Transverse colon (tissue), 4 donors: ENCODE measurements at regions not wholly inside any gene's neighbourhood (a gene's known extent, or its start where the extent isn't known, plus 50 kb on each side); places are given as distances from the start of the nearest gene placed in this dataset.

Source experiments
- DNase-seq: peaks from one replicate; pipeline ENCODE4 v3.0.0-alpha.2; 2019
- H3K27ac ChIP-seq, 4 donors: fragments of 200-600 bp; sonication (generic); 2 replicates each; pipeline ENCODE4 v1.5.1; 2016 to 2018; ENCODE audit warnings: inconsistent platforms in 4 of 4
- H3K27me3 ChIP-seq: fragments of 200-600 bp; sonication (generic); 2 replicates; pipeline ENCODE4 v1.5.1; 2017; ENCODE audit warnings: inconsistent platforms
- H3K36me3 ChIP-seq, 4 donors: fragments of 200-600 bp; sonication (generic); 2 replicates each; pipeline ENCODE4 v1.5.1; 2017 to 2019; ENCODE audit warnings: inconsistent platforms in 4 of 4
- H3K4me1 ChIP-seq, 4 donors: fragments of 200-600 bp; sonication (generic); 2 replicates each; pipeline ENCODE4 v1.5.1; 2017 to 2020; ENCODE audit warnings: inconsistent platforms in 4 of 4
- H3K4me3 ChIP-seq, 4 donors: fragments of 200-600 bp; sonication (generic); 1 replicate in 1 of 4; 2 replicates in 3 of 4; pipeline versions ENCODE4 v1.5.1 to v1.6.1; 2017 to 2019; ENCODE audit warnings: inconsistent platforms in 4 of 4
- H3K9me3 ChIP-seq, 2 donors: fragments of 200-600 bp; sonication (generic); 2 replicates each; pipeline ENCODE4 v1.5.1; 2017 to 2019; ENCODE audit warnings: inconsistent platforms in 2 of 2
- EP300 ChIP-seq: sonication (generic); formaldehyde crosslinking; IDR thresholded peaks from one replicate; pipeline ENCODE4 v1.6.1; 2017; ENCODE audit warnings: antibody characterized with exemption, low read depth
- POLR2A ChIP-seq: fragments of 450-650 bp; IDR thresholded peaks from one replicate; pipeline ENCODE4 v1.6.1; 2016; ENCODE audit warnings: antibody characterized with exemption, mild to moderate bottlenecking, moderate library complexity
- POLR2AphosphoS5 ChIP-seq, 3 donors: sonication (generic); formaldehyde crosslinking; IDR thresholded peaks; one replicate each; pipeline ENCODE4 v1.6.1; 2016; ENCODE audit warnings: antibody characterized with exemption in 3 of 3
- WGBS, 2 donors: methylation state at CpG; one replicate each; pipeline ENCODE4 v1.1.5; 2018; ENCODE audit warnings: low coverage in 1 of 2; 5-methylcytosine and 5-hydroxymethylcytosine counted together
- in situ Hi-C, 4 donors: fragments of 200-750 bp; cut with MboI; loops; one replicate each; pipeline versions ENCODE4 v1.15.0 to v1.15.1; 2017; ENCODE audit warnings: low sequenced_read_pairs in 3 of 4, low pct_ligation_motif_present in 1 of 4, low pct_unique_long_range_greater_than_20kb in 1 of 4
- intact Hi-C: fragments of 100-400 bp; cut with DNase I; formaldehyde crosslinking; loops from one replicate; pipeline ENCODE4 v1.15.1; 2023; ENCODE audit warnings: low total_unique reads
- TF ChIP-seq, protein P1 (sequence below), 5 experiments: fragments of 200-600 bp in 3 of 5; fragments of 450-650 bp in 2 of 5; sonication (generic) in 3 of 5; IDR thresholded peaks; 1 replicate in 2 of 5; 2 replicates in 3 of 5; pipeline ENCODE4 v1.5.1; 2016 to 2017; ENCODE audit warnings: antibody characterized with exemption in 5 of 5, inconsistent platforms in 3 of 5, mild to moderate bottlenecking in 2 of 5, moderate library complexity in 1 of 5

GRCh38 chr12:18849080-18849479, 111.2 kb downstream of the CAPZA3 start:
- no peak for DNase-seq
- Histone ChIP-seq H3K4me3 (no peak overlapping the region), H3K36me3 (no peaks in the 10 kb centered on the region), H3K9me3 (no peaks in the 10 kb centered on the region), H3K27me3 (no peaks in the 10 kb centered on the region), H3K27ac (no peak overlapping the region), H3K4me1 (no peaks in the 10 kb centered on the region)
- in situ Hi-C loops = no loop called here
- intact Hi-C loops = no loop called here
- TF ChIP-seq POLR2AphosphoS5 (IDR thresholded peaks at IDR 0.05) (no peak), EP300 (no peak), POLR2A (no peak)
- TF ChIP-seq, protein P1, sequence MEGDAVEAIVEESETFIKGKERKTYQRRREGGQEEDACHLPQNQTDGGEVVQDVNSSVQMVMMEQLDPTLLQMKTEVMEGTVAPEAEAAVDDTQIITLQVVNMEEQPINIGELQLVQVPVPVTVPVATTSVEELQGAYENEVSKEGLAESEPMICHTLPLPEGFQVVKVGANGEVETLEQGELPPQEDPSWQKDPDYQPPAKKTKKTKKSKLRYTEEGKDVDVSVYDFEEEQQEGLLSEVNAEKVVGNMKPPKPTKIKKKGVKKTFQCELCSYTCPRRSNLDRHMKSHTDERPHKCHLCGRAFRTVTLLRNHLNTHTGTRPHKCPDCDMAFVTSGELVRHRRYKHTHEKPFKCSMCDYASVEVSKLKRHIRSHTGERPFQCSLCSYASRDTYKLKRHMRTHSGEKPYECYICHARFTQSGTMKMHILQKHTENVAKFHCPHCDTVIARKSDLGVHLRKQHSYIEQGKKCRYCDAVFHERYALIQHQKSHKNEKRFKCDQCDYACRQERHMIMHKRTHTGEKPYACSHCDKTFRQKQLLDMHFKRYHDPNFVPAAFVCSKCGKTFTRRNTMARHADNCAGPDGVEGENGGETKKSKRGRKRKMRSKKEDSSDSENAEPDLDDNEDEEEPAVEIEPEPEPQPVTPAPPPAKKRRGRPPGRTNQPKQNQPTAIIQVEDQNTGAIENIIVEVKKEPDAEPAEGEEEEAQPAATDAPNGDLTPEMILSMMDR (IDR thresholded peaks at IDR 0.05) = no peak
- WGBS, 2 donors = 84 to 97% methylated on average over 3 to 4 of the region's 4 CpGs

DNA sequence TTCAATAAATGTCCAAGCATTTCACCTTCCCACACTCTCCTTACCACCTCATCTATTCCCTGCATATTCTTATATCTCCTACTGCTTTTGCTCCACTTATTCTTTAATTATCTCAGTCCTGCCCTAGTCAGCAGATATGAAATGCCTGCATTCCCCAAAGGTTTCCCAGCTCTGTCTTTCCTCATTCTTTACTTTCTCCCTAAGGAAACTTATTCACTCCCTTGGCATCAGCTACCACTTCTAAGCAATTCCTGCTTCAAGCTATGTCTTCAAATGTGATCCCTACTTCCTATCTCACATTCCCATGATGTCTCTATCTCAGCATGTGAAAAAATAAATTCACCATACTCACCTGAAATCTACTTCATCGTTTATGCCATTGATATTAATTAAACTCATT, 111.8 kb downstream of the CAPZA3 start:
- no peak overlapping the region for H3K4me3 ChIP-seq

DNA sequence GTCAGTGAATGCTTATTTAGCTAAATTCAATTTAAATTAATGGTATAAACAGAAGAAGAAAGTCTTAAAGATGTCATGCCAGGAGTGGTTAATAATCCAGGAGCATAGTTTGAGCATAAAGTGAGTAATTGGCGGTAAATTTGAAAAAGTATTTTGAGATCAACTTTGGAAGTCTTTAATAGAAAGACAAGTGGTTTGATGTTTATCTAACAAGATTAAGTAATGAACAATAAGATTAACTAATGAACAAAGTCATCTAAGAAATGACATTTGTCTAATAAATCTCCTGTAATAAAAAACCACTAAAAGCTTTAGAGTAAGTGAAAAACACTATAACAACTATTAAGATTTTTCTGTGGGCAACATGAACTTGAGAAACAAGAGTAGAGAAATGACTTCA, 112.8 kb downstream of the CAPZA3 start:
- intact Hi-C loops (no loop called here), in situ Hi-C loops (loop anchor here in 3 of 4 donors (10.0 to 25.0 kb wide), 2 partner anchors 337 to 344 kb away; no protein-coding TSS in a partner anchor)
- Histone ChIP-seq H3K27me3 (no peaks in the 10 kb centered on the region), H3K4me3 (no peak overlapping the region), H3K27ac (no peak overlapping the region), H3K36me3 (no peaks in the 10 kb centered on the region), H3K9me3 (no peaks in the 10 kb centered on the region), H3K4me1 (no peaks in the 10 kb centered on the region)
- TF ChIP-seq, protein P1 (IDR thresholded peaks at IDR 0.05) = no peak
- TF ChIP-seq EP300 (no peak), POLR2AphosphoS5 (IDR thresholded peaks at IDR 0.05) (no peak), POLR2A (no peak)
- 57 to 90% methylated on average over 1 of the region's 1 CpG for WGBS, 2 donors
- DNase-seq = no peak

More for the DNA sequence above, 111.8 kb downstream of the CAPZA3 start:
- in situ Hi-C loops (loop anchor here in 3 of 4 donors (10.0 to 25.0 kb wide), 2 partner anchors 338 to 345 kb away; no protein-coding TSS in a partner anchor), intact Hi-C loops (no loop called here)
- no peaks in the 10 kb centered on the region for H3K9me3 ChIP-seq
- no peaks in the 10 kb centered on the region for H3K4me1 ChIP-seq
- TF ChIP-seq EP300 (no peak), POLR2AphosphoS5 (IDR thresholded peaks at IDR 0.05) (no peak), POLR2A (no peak)
- TF ChIP-seq, protein P1 (IDR thresholded peaks at IDR 0.05) = no peak
- H3K36me3 ChIP-seq = no peaks in the 10 kb centered on the region
- 74 to 83% methylated on average over 1 of the region's 1 CpG for WGBS, 2 donors
- no peak overlapping the region for H3K27ac ChIP-seq
- H3K27me3 ChIP-seq = no peaks in the 10 kb centered on the region
- DNase-seq = no peak

DNA sequence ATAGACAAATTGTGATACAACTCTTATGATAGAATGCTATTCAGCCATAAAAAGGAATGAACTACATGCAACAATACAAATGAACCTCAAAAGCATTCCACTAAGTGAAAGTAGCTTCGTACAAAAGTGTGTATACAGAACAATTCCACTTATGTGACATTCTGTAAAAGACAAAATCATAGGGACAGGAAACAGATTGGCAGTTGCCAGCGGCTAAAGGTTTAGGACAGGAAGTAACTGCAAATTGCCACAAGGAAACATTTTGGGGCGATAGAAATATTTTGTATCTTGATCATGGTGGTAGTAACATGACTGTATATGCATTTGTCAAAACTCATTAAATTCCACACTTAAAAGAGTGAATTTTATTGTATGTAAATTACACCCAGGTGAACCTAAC, 113.4 kb downstream of the CAPZA3 start:
- Histone ChIP-seq H3K36me3 (no peaks in the 10 kb centered on the region), H3K27me3 (no peaks in the 10 kb centered on the region), H3K27ac (no peak overlapping the region), H3K4me1 (no peaks in the 10 kb centered on the region), H3K4me3 (no peak overlapping the region), H3K9me3 (no peaks in the 10 kb centered on the region)
- TF ChIP-seq, protein P1 (IDR thresholded peaks at IDR 0.05) = no peak
- TF ChIP-seq POLR2A (no peak), EP300 (no peak), POLR2AphosphoS5 (IDR thresholded peaks at IDR 0.05) (no peak)
- WGBS, 2 donors = 58 to 64% methylated on average over 3 of the region's 3 CpGs
- in situ Hi-C loops (loop anchor here in 3 of 4 donors (10.0 to 25.0 kb wide), 2 partner anchors 336 to 344 kb away; no protein-coding TSS in a partner anchor), intact Hi-C loops (no loop called here)
- no peak for DNase-seq
